GM23248 (cell line): ENCODE measurements at regions not wholly inside any gene's neighbourhood (a gene's known extent, or its start where the extent isn't known, plus 50 kb on each side); places are given as distances from the start of the nearest gene placed in this dataset.

Experiments used
- EZH2 ChIP-seq: fragments of 200-600 bp; sonication (generic); IDR thresholded peaks from 2 replicates; pipeline ENCODE4 v1.6.1; 2018; ENCODE audit warnings: antibody characterized with exemption, mild to moderate bottlenecking; ENCODE audit not compliant: insufficient read depth, poor library complexity, severe bottlenecking
- EZH2phosphoT487 ChIP-seq: fragments of 200-600 bp; sonication (generic); IDR thresholded peaks from 2 replicates; pipeline ENCODE4 v1.6.1; 2018; ENCODE audit warnings: antibody characterized with exemption, moderate library complexity, mild to moderate bottlenecking, low read depth; ENCODE audit not compliant: insufficient read depth

DNA sequence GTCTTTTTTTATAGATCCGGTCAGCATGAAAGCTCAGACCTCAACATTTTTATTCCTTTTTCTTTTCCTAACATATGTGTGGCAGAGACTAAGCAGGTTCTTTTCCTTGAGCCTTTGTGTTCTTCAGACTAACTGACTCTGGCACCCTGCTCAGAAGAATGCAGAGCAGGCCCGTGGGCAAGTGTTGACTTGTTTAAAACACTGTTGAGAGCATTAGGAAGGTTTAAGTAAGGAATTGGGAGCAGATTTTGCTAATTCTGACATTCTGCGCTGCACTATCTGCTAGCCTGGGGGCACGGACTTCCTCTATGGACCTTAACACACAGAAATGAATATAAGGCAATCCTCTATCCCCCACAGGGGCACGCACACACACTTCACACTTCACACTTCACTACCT is 182.5 kb upstream of the PIK3R1 start:
- TF ChIP-seq EZH2 (no peak), EZH2phosphoT487 (no peak)
